GM19238 (cell line): ENCODE measurements at regions not wholly inside any gene's neighbourhood (a gene's known extent, or its start where the extent isn't known, plus 50 kb on each side); places are given as distances from the start of the nearest gene placed in this dataset.
"Not testable (repeated sequence)": the region's sequence is repeated elsewhere in the genome, so short reads cannot be mapped to it uniquely, and the experiment has no call there.

Experiments used
- DNase-seq: peaks from one replicate; pipeline ENCODE4 v3.0.0; 2011; ENCODE audit warnings: low spot score; ENCODE audit not compliant: insufficient read length

- DNase-seq, result no peak
Measured at GRCh38 chr17:70370816-70371215, 201.5 kb downstream of the KCNJ2 start.

DNA sequence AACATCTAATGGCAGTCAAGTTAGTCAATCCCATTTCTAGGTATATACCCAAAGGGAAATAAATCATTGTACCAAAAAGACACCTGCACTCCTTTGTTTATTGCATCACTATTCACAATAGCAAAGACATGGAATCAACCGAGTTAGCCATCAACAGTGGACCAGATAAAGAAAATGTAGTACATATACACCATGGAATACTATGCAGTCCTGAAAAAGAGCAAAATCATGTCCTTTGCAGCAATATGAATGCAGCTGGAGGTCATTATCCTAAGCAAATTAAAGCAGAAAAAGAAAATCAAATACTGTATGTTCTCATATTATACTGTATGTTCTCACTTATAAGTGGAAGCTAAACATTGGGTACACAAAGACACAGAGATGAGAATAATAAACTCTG is 204.0 kb downstream of the KCNJ2 start:
- no peak for DNase-seq

DNA sequence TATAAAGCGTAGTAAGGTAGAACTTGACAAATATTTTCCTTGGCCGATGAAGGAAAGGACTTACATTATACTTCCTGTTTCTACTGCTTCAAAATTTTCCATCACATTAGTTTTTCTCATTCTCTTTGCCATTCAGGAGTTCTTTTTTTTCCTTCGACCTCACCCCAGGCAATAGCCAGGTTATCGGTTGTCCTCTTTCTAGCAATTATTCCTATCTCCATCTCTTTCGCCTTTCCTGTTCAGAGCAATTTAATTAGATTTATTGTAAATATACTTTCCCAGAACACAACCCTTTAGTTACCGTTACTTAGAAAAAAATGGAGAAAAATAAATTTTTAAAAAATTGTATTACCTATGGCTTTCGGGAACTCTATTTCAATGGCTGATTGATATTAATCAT is 205.2 kb downstream of the KCNJ2 start:
- DNase-seq, result no peak

GRCh38 chr17:70375406-70375805 is 206.1 kb downstream of the KCNJ2 start:
- DNase-seq, result no peak

DNA sequence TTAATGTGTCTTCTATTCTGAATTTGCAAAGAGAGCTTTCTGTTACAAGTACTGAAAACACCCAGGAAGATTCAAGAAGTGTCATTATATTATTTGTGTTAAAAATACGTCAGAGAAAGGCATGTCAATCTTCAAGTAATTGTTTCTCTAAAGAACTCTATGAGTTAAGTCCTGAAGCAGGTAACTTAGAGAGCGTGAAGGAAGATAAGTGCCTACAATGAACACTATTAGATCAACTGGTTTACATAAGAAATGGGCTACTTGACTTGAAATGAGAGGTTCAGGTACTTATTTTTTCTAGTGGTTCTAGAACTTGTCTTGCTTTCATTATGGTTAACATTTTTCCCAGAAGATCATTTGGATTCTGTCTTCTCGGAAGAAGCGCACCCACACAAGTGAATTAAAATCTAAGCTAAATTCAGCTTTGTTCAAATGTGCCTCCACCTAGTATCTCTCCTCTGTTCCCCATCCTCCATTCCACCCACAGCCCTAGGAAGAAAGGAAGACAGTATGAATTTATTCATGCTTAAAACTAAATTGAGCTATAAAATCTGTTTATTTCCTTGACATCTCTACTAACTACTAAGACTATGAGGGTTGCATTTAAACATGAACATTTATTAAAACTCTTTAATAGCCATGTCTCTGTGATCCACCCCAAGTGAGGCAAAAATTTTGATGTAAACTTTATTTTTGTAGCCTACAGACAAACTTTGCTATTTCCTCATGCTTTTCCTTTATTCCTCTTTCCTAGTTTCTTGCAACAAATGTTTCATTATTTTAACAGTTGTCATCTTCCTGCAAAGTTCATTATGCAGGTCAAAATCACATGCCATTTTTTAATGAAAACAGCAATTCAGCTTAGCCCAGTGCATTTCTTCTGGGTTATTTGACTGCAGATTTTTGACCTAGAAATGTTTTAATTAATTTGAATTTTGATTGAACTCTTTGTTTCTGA is 206.8 kb downstream of the KCNJ2 start:
- DNase-seq, result no peak

GRCh38 chr17:70377654-70378053 is 208.3 kb downstream of the KCNJ2 start:
- no peak for DNase-seq

DNA sequence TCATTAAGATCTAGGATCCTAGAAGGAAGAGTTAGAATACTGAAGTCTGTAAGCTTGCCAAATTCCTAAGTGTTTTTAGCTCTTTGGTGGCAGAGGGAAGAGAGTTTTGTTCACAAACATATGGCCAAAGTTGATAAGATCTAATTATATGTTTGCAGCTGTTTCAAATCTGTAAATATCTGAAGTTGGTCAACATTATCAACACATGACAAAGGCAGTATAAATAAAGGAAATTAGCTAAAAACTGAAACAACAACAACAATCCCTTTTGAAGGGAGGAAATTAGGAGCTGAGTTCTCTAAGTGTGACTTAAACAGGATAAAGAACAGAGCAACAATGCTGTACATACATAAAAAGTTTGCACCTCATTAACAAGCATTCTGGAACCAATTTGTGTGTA is 208.7 kb downstream of the KCNJ2 start:
- no peak for DNase-seq

- DNase-seq, result no peak
Measured at GRCh38 chr17:70379945-70380344, 210.6 kb downstream of the KCNJ2 start.

GRCh38 chr17:70381916-70382315 is 212.6 kb downstream of the KCNJ2 start:
- not testable (repeated sequence) for DNase-seq

DNA sequence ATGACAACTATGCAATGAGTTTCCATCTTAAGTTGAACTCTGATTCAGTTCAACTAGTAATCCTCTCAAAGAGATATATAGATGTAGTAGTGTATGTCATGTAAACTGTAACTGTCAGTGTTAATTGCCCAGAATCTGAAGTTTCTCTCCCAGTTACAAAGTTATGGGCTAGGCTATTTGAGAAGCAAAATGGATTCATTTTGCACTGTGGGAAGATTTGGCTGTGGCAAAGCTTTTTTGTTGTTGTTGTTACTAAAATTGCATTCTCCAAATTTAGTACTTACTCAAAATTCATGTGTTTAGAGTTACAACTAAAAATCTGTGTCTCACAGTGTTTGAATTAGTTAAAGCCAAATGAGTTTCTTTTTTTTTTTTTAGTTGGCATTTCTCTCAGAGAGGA is 219.0 kb downstream of the KCNJ2 start:
- no peak for DNase-seq

DNA sequence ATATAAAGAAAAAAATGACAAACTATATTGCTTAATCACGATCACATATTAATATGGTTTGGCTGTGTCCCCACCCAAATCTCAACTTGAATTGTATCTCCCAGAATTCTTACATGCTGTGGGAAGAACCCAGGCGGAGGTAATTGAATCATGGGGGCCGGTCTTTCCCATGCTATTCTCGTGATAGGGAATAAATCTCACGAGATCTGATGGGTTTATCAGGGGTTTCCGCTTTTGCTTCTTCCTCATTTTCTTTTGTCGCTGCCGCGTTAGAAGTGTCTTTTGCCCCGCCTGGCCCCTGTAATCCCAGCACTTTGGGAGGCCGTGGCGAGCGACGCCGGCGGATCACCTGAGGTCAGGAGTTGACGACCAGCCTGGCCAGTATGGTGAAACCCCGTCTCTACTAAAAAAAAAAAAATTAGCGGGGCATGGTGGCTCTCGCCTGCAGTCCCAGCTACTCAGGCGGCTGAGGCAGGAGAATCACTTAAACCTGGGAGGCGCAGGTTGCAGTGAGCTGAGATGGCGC is 220.0 kb downstream of the KCNJ2 start:
- DNase-seq, result not testable (repeated sequence)

DNA sequence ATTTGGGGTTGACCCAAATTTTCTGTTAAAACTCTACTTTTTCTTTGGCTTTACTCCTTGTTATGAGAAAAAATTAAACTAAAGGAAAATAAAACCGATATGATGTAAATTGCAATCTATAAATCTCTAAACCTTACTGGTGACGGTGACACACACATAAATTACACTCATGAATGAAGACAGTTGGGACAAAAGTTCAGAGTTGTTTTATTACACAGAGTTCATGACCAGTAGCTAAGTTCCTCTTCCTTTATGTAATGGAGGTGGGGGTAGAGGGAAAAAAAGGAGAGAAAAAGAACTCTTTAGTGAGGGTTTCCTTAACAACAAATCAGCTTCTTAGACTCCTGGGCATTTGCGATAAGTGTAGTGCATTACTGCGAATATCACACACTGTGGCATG is 220.7 kb downstream of the KCNJ2 start:
- no peak for DNase-seq

DNA sequence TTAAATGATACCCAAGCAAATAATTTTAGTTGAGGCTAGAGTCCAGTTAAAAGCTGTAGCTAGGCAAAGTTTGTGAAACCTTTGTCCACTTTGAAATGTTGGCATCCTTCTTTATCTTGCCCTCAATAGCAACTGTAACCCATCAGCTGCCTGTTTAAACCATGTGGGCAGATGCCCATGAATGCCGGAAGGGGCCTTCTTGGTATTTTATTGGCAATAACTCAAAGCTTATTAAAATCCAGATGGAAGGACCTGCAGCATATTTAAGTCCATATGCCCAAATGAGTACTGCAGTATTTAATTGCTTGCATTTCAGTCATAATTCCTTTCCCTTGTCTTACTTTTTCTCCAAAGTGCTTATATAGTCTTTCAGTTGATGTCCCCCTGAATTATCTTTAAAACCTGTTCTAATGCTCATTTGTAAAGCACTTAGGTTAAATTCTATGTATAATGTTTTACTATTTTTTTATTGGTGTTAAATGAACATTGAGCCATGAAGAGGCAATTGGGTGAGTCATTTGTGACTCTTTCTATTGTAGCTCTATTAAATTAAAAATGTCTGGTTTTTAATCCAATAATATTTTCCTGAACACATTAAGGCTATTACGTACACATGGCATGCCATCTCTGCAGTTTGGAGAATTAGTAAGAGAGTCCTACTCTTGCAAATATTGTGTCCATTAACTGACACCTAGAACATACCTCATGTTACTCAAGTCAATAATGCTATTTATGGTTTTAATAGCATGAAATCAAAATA is 225.3 kb downstream of the KCNJ2 start:
- DNase-seq, result no peak

GRCh38 chr17:70405492-70406220 is 236.3 kb downstream of the KCNJ2 start:
- DNase-seq, result no peak

DNA sequence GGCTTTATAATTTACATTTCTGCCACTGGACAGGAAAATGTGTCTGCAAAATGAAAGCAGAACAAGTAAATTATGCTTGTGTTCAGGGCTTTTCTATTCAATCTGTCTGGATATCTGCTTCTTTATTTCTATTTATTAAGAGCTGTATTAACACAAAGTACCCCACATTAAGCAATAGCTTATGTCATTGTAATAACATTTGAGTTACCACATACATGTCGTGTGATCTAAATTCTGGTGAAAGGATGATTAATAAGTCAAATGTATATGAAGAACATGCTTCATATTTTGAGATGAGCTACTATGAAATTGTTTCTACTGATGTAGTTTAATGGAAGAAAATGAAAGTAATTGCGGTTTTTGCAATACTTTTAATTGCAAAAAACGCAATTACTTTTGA is 238.2 kb downstream of the KCNJ2 start:
- no peak for DNase-seq

- no peak for DNase-seq
Measured at GRCh38 chr17:70408768-70409167, 239.4 kb downstream of the KCNJ2 start.

- DNase-seq, result no peak
Measured at GRCh38 chr17:70414300-70414699, 245.0 kb downstream of the KCNJ2 start.

DNA sequence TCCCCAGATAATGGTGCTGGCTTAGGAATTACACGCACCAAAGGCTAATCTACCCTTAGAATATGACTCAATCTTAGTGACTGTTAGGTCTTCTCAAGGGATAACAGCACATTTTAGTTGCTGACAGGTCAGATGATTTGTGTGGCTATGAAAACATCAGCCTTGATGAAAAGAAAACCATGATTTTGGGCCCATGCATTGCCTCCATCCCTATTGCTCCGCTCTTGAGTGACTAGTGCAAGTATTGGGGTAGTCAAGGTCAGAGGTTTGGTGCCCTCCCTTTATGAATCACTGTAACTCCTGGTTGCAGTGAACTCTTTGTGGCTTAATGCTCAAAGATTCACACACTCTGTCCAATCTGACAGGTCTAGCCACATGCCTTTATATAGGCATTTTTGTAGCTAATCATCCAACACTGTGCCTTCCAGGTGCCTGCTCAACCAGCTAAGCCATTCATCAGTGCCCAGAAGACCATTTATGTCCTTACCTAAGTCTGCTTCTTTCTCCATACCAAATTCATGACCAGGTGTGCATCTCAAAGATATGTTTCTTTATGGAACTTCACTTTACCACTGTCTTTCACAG is 251.6 kb downstream of the KCNJ2 start:
- DNase-seq, result no peak

DNA sequence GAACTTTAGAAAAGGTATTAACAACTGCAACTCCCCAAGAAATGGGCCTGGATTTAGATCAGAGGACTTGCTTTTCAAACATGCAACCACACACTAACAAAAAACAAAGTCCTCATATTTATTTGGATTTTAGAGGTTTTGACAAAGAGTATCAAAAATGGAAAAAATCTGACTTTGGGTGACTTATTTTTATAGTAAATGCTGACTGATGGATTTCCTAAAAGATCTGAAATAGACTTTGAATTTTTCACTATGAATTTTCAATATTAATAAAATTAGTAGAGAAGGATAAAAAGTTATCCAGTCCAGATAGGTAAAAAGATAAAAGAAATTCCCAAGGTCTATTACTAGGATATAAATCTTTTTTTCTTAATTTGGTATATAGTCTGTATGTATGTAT is 253.5 kb downstream of the KCNJ2 start:
- DNase-seq, result no peak

DNA sequence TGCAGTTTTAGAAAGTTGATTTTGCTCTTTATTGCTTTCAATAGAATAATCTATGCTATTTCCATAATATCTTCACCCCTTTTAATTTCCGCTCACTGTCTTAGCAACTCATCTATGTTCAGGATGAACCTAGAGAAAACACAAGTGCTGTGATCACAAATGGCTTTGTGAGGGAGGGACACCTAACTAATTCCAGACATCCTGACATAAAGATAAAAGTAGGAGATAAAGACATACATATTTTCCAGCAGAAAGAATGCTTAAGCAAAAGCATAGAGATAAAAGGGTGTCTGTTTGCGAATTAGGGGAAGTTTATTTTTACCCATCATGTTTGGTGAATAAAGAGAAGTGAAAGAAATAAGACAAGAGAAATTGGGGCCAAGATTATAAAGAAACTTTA is 254.2 kb downstream of the KCNJ2 start:
- DNase-seq, result no peak

- DNase-seq, result no peak
Measured at GRCh38 chr17:70426752-70427151, 257.4 kb downstream of the KCNJ2 start.
